Thyroid gland (tissue), 4 donors: ENCODE measurements at regions not wholly inside any gene's neighbourhood (a gene's known extent, or its start where the extent isn't known, plus 50 kb on each side); places are given as distances from the start of the nearest gene placed in this dataset.
"Not testable (repeated sequence)": the region's sequence is repeated elsewhere in the genome, so short reads cannot be mapped to it uniquely, and the experiment has no call there.

Source experiments
- POLR2A ChIP-seq, 2 donors: fragments of 450-650 bp; IDR thresholded peaks; one replicate each; pipeline ENCODE4 v1.6.1; 2017; ENCODE audit warnings: antibody characterized with exemption in 2 of 2, mild to moderate bottlenecking in 2 of 2, moderate library complexity in 1 of 2
- TF ChIP-seq, protein P1 (sequence below), 6 experiments: fragments of 200-600 bp in 3 of 6; fragments of 450-650 bp in 3 of 6; sonication (generic) in 3 of 6; IDR thresholded peaks; one replicate each; pipeline ENCODE4 v1.5.1; 2016 to 2019; ENCODE audit warnings: antibody characterized with exemption in 6 of 6, mild to moderate bottlenecking in 2 of 6, inconsistent platforms in 1 of 6, moderate library complexity in 1 of 6

DNA sequence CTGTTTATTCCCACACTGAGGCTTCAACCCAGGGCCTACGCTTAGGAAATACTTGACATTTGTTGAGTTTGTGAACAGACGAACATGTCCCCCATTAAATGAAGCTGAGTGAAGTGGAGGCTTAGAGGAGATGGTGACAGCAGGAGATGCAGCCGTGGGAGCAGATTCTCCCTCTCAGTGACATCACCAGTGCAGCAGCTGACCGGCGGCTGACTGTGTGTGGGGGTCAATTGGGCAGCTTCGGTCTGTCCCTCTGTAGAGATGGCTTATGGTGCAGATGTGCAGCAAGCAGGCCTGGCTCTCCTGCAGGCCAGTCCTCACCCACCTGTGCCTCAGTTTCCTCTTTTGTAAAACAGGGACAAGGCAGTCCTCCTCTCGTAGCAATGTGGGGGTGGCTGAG, 201.8 kb downstream of the RTP5 start:
- TF ChIP-seq, protein P1, sequence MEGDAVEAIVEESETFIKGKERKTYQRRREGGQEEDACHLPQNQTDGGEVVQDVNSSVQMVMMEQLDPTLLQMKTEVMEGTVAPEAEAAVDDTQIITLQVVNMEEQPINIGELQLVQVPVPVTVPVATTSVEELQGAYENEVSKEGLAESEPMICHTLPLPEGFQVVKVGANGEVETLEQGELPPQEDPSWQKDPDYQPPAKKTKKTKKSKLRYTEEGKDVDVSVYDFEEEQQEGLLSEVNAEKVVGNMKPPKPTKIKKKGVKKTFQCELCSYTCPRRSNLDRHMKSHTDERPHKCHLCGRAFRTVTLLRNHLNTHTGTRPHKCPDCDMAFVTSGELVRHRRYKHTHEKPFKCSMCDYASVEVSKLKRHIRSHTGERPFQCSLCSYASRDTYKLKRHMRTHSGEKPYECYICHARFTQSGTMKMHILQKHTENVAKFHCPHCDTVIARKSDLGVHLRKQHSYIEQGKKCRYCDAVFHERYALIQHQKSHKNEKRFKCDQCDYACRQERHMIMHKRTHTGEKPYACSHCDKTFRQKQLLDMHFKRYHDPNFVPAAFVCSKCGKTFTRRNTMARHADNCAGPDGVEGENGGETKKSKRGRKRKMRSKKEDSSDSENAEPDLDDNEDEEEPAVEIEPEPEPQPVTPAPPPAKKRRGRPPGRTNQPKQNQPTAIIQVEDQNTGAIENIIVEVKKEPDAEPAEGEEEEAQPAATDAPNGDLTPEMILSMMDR (IDR thresholded peaks at IDR 0.05), result not testable (repeated sequence)
- TF ChIP-seq POLR2A (IDR thresholded peaks at IDR 0.05), result not testable (repeated sequence)
